ENCODE measurements at regions not wholly inside any gene's neighbourhood (a gene's known extent, or its start where the extent isn't known, plus 50 kb on each side); places are given as distances from the start of the nearest gene placed in this dataset.
"Not testable (repeated sequence)": the region's sequence is repeated elsewhere in the genome, so short reads cannot be mapped to it uniquely, and the experiment has no call there.

GRCh38 chr3:153268564-153269279, 106.7 kb downstream of the RAP2B start:
- no peak for DNase-seq (ENCODE audit: low read depth)

- no peak for DNase-seq (ENCODE audit: low read depth)
Measured at GRCh38 chr3:153269730-153270129, 107.7 kb downstream of the RAP2B start.

DNA sequence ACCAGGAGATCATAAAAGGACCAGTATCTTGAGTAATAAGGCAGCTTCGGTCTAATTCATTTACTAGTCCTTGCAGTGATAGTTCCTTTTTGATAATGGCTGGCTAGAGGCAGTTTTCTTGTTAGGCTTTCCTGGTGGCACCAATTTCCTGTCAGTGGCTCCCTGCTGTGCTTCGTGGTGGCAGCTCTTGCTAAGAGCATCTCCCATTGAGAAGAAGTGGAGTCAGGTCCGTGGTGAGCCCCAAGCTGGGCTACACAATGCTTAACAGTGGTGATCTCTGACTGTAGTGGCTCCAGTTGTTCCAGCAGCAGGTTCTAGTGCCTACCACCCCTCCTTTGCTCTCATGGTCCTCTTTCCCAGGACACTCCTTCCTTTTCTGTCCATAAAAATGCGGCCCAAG, 111.2 kb downstream of the RAP2B start:
- no peak for DNase-seq (ENCODE audit: low read depth)

GRCh38 chr3:153273767-153274435, 111.9 kb downstream of the RAP2B start:
- no peak for DNase-seq (ENCODE audit: low read depth)

GRCh38 chr3:153274561-153274960, 112.5 kb downstream of the RAP2B start:
- no peak for DNase-seq (ENCODE audit: low read depth)

DNA sequence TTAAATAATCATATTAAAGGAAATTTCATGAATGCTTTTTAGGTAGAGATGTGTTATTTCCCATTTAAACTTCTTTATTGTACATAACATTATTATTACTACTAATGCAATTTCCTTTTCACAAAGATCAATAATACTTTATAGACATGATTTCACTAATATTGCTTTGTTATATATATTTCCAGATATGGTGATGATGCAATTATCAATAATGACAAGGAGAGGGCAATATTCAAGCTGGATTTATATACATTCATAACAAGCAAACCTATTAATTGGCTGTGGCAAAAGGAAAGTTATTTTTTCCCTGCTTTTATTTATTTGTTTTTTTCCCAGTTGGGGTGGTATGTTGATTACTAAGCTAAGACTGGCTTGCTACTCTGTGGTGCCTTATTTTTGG, 113.5 kb downstream of the RAP2B start:
- no peak for DNase-seq (ENCODE audit: low read depth)

DNA sequence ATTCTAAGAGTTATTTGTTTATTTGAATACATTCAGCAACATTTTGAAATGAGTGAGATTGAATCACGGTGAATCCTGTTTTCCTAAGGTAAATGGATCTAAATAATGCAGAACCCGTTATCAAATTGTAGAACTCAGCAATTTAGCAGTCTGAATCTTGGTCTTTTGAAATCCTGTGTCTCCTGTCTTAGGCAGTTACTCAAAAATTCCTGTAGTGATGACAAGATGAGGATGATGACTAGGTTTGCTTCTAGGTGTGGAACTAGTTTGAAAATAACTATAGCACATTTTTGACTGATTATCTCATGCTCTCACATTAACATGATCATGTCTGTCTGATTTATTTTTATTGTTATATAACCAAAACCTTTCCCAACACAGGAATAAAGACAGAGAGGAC, 115.0 kb downstream of the RAP2B start:
- no peak for DNase-seq (ENCODE audit: low read depth)

DNA sequence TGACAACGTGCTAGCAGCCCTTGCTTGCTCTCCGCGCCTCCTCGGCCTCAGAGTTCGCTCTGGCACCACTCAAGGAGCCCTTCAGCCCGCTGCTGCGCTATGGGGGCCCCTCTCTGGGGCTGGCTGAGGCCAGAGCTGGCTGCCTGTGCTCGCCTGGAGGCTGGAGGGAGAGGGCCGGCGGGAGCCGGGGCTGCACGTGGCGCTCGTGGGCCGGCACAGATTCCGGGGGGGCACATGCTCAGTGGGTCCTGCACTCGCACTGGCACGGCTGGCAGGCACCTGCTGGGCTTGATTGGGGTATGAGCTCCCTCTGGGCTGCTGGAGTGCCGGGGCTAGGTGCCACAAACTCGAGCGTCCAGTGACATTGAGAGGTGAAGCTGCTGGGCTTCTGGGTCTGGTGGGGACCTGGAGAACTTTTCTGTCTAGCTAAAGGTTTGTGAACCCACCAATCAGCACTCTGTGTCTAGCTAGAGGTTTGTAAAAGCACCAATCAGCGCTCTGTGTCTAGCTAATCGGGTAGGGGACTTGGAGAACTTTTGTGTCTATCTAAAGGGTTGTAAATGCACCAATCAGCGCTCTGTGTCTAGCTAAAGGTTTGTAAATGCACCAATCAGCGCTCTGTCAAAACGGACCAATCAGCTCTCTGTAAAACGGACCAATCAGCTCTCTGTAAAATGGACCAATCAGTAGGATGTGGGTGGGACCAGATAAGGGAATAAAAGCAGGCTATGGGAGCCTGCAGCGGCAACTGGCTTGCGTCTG, 119.4 kb downstream of the RAP2B start:
- not testable (repeated sequence) for DNase-seq (ENCODE audit: low read depth)

DNA sequence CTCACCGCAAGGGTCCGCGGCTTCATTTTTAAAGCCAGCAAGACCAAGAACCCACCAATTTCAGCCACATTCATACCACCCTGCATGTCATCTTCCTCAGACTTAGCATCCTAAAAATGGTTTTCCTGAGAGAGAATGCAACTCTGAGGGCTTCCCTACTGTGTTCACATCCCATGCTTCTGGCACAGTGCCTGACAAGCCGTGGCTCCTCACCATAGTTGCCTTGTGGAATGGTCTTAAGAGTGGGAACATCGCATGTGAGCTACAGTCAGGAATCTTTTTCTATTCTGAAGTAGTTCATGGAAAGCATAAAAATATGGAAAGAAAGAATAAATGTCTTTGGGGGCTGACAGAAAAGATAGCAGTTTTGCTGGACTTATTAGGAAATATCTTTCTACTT, 120.3 kb downstream of the RAP2B start:
- no peak for DNase-seq (ENCODE audit: low read depth)

DNA sequence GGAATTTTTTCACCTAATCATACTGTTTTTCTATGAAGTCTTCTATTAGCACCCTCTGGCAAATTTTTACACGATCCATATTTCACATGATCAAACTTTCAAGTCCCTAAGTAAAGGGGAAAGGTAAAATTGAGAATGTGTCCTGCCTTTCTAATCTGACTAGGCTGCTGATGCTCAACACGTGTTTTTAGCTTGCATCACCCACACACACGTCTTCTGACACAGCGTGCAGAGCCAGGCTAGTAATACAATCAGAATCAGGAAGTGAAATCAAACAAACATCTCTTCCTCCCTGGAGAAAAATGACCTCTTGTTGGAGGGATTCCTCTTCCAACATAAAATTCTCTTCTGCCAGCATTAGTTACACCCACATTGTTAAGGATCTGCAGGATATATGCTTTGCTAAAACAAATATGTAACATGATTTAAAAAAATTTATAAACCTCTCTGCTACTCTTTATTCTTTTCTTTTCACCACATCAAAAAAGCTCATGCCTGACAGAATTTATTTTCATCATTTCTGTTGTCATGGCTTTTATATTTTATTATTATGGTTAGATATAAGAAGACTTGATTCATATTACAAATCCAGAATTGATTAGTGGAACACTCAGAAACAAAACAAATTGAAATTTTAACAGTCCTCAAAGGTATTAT, 122.4 kb downstream of the RAP2B start:
- no peak for DNase-seq (ENCODE audit: low read depth)

DNA sequence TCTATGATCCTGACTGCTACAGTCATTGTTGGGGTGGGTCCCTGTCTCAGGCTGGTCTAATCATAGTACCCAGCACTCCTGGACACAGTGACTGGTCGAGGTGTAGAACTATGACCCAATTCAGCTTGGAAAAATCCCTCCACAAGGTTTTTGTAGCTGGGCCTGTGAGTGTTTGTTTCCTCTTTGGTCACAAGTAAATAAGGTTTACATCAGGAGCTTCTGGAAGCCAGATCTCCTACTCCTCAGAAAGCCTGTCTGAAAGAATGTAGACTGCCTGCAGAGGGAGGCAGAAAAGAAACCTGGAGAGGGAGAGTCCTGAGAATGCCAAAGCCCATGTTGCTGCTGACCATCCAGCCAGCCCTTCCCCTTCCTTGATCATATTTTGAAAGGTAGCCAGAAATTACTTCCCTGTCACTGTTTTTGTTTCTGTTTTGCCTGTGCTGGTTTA, 123.2 kb downstream of the RAP2B start:
- DNase-seq (ENCODE audit: low read depth): no peak

GRCh38 chr3:153285982-153286381, 124.0 kb downstream of the RAP2B start:
- no peak for DNase-seq (ENCODE audit: low read depth)

GRCh38 chr3:153287017-153287416, 125.0 kb downstream of the RAP2B start:
- DNase-seq (ENCODE audit: low read depth): no peak

GRCh38 chr3:153289334-153289808, 127.3 kb downstream of the RAP2B start:
- DNase-seq (ENCODE audit: low read depth): no peak

- no peak for DNase-seq (ENCODE audit: low read depth)
Measured at GRCh38 chr3:153290268-153291015, 128.4 kb downstream of the RAP2B start.

GRCh38 chr3:153291059-153291685, 129.1 kb downstream of the RAP2B start:
- DNase-seq (ENCODE audit: low read depth): no peak

- no peak for DNase-seq (ENCODE audit: low read depth)
Measured at GRCh38 chr3:153293265-153293664, 131.2 kb downstream of the RAP2B start.

GRCh38 chr3:153295901-153296300, 133.9 kb downstream of the RAP2B start:
- DNase-seq (ENCODE audit: low read depth): no peak

DNA sequence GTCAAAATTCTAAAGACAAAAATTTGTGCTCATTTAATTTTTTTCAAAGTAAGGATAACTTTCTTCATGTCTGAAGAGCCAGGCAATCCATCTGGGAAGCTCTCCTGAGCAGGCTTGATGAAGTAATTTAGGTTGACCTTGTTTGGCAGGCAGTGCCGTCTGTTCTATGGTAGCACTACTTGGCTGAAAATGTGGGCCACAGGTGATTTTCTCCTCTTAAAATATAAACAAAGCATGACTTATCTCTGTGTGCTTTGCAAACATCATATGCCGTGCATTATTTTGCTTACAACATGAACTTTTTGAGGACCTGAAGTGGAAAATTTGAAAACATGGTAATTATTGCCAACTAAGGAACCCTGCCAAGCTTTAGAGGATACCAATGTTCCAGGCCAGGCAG, 143.2 kb downstream of the RAP2B start:
- DNase-seq (ENCODE audit: low read depth): no peak

DNA sequence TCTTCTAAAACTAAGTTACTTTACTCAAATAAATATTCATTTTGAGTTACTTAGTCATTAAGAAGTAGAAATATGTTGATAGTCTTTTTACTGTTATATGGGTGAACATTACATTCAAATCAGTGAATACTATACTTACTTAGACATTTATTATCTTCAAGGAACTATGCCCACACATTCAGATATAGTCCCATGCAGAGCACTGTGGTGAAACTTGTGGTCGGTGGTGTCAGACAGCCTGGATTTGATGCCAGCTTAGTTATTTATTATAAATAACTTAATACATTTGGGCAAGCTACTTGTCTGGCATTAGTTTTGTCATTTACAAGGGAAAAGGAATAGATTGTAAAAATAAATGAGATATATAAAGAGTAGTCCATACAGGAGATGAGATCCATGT, 149.5 kb downstream of the RAP2B start:
- no peak for DNase-seq (ENCODE audit: low read depth)

- no peak for DNase-seq (ENCODE audit: low read depth)
Measured at GRCh38 chr3:153313302-153313965, 151.4 kb downstream of the RAP2B start.
